IPS-20b (cell line): ENCODE measurements at regions not wholly inside any gene's neighbourhood (a gene's known extent, or its start where the extent isn't known, plus 50 kb on each side); places are given as distances from the start of the nearest gene placed in this dataset.
"Not testable (repeated sequence)": the region's sequence is repeated elsewhere in the genome, so short reads cannot be mapped to it uniquely, and the experiment has no call there.

Experiments
- H3K27ac ChIP-seq: one replicate; pipeline ENCODE4 v1.5.1; 2013; ENCODE audit warnings: low read length
- H3K27me3 ChIP-seq: 2 replicates; pipeline ENCODE4 v1.6.1; 2013; ENCODE audit warnings: mild to moderate bottlenecking, low read length, inconsistent platforms; ENCODE audit not compliant: insufficient read depth
- H3K36me3 ChIP-seq: 2 replicates; pipeline ENCODE4 v1.6.1; 2013; ENCODE audit warnings: low read depth, mild to moderate bottlenecking, inconsistent platforms, low read length, moderate library complexity; ENCODE audit not compliant: insufficient read depth
- H3K4me1 ChIP-seq: 2 replicates; pipeline ENCODE4 v1.6.1; 2013; ENCODE audit warnings: mild to moderate bottlenecking, control low read depth, inconsistent platforms, low read length, moderate library complexity; ENCODE audit not compliant: insufficient read depth
- H3K4me3 ChIP-seq: 2 replicates; pipeline ENCODE4 v1.5.1; 2013; ENCODE audit warnings: mild to moderate bottlenecking, low read length, inconsistent platforms
- H3K9ac ChIP-seq: 2 replicates; pipeline ENCODE4 v1.6.1; 2013; ENCODE audit warnings: low read depth, mild to moderate bottlenecking, inconsistent platforms, low read length, moderate library complexity
- H3K9me3 ChIP-seq: 2 replicates; pipeline ENCODE4 v1.6.1; 2013; ENCODE audit warnings: mild to moderate bottlenecking, low read depth, low read length, inconsistent platforms; ENCODE audit not compliant: insufficient read depth

DNA sequence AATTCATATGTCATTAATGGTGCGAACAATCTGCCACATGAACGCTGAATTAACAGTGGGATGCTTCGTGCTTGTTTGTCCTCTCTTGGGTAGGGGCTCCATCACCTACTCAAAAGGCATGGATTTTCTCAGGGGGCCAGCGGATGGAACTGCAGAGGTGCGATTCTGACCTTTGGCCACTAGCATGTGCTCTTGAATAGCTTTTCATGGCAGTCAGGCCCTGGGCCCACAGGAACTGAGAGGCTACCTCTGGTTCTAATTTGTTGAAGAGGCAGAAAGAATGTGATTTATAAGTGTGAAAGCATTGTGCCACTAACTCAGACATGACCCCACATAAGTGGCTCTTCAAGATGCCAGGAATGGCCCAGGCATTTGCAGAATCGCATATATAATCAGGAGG is 283.2 kb downstream of the INSIG2 start:
- Histone ChIP-seq H3K27me3 (peaks cover 14% of the 10 kb centered on the region; the same call in 1 of the 2 replicates), H3K27ac (no peak overlapping the region), H3K9me3 (no peaks in the 10 kb centered on the region), H3K4me3 (no peak overlapping the region), H3K36me3 (no peaks in the 10 kb centered on the region), H3K9ac (no peak overlapping the region), H3K4me1 (peaks cover 9% of the 10 kb centered on the region)

GRCh38 chr2:118369521-118369920 is 281.2 kb downstream of the INSIG2 start:
- H3K4me3 ChIP-seq, H3K36me3 ChIP-seq, H3K9ac ChIP-seq, H3K27ac ChIP-seq, H3K4me1 ChIP-seq, H3K9me3 ChIP-seq: not testable (repeated sequence)
- H3K27me3 ChIP-seq: peaks cover 14% of the 10 kb centered on the region; the same call in 1 of the 2 replicates

DNA sequence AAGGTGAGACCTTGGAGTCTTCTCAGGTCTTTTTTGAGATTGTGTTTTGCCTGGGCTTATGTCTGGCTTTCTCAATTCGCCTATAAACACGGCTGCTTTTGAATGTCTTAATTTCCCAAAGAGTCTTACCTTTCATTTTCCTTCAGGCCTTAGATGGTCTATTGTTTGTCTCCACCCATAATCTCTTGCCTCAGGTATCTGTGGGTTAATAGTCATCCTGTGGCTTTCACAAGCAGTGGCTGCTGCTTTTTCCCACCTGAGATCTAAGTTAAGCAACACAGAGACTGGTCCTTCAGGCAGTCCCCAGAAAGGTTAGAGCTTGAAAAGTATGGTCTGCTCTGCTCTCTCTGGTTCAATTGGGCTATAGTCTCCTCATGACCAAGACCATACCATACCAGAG is 275.3 kb downstream of the INSIG2 start:
- no peaks in the 10 kb centered on the region for H3K27me3 ChIP-seq

GRCh38 chr2:118356051-118356450 is 267.8 kb downstream of the INSIG2 start:
- Histone ChIP-seq H3K27me3 (no peaks in the 10 kb centered on the region), H3K27ac (no peak overlapping the region), H3K9me3 (no peaks in the 10 kb centered on the region), H3K4me3 (no peak overlapping the region), H3K9ac (no peak overlapping the region), H3K36me3 (no peaks in the 10 kb centered on the region), H3K4me1 (no peaks in the 10 kb centered on the region)

More for the DNA sequence above, 275.3 kb downstream of the INSIG2 start:
- H3K4me3 ChIP-seq: no peak overlapping the region
- H3K9ac ChIP-seq: no peak overlapping the region
- no peaks in the 10 kb centered on the region for H3K36me3 ChIP-seq
- H3K27ac ChIP-seq: no peak overlapping the region
- no peaks in the 10 kb centered on the region; the same call in 1 of the 2 replicates for H3K4me1 ChIP-seq
- no peaks in the 10 kb centered on the region for H3K9me3 ChIP-seq

DNA sequence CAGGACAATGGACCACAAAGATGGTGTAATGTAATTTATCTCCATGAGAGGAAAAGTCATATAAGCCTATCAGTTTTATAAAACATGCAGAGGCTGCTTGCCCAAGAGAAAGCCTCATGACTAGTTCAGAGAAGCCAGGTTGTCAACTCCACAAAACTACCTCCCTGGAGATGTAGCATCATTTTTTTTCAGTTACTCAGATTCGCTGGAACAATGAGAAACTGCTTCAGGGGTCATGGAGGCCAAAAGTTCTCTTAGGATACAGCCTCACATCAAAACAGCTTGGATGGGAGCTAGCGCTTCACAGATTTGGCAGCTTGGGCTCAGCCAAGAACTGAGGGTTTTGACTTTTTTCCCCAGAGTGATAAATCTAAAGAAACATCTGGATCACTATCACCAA is 263.5 kb downstream of the INSIG2 start:
- H3K9ac ChIP-seq: no peak overlapping the region
- H3K27ac ChIP-seq: no peak overlapping the region
- H3K4me1 ChIP-seq: no peaks in the 10 kb centered on the region
- no peaks in the 10 kb centered on the region for H3K36me3 ChIP-seq
- H3K9me3 ChIP-seq: no peaks in the 10 kb centered on the region
- H3K27me3 ChIP-seq: no peaks in the 10 kb centered on the region
- no peak overlapping the region for H3K4me3 ChIP-seq

DNA sequence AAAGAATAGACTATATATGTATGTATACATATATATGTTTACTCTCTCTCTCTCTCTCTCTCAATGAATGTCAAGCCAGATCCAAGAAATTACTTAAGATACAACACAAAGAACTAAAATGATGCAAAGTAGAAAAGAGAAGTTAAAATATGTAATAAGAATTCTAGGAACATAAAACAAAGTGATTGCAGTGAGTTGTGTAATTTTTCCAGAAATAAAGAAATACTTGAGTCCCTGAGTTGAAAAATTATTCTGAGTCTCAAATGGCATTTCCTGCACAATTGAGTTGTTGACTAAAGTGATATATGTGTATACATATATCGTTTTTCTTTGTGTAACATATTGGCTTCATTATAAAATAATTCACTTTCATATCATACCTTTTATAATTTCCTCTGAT is 262.4 kb downstream of the INSIG2 start:
- no peaks in the 10 kb centered on the region for H3K36me3 ChIP-seq
- H3K4me3 ChIP-seq: no peak overlapping the region
- no peaks in the 10 kb centered on the region for H3K9me3 ChIP-seq
- H3K27ac ChIP-seq: no peak overlapping the region
- no peak overlapping the region for H3K9ac ChIP-seq
- peaks cover 3% of the 10 kb centered on the region; the same call in 1 of the 2 replicates for H3K4me1 ChIP-seq
- no peaks in the 10 kb centered on the region for H3K27me3 ChIP-seq

DNA sequence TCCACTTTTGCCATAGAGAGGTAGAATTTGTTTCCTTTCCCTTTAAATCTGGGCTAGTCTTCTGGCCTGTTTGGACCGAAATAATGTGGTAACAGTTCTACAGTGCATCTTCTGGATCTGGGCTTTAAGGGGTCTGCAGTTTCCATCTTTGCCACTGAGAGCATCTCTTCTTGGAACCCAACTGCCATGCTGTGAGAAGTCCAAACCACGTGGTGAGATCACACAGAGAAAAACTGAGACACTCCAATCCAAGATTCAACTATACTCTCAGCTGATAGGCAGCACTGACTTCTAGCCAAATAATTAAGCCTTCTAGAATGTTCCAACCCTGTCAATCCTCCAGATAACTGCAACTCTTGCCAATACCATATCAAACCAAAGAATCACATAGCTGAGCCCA is 261.1 kb downstream of the INSIG2 start:
- H3K27ac ChIP-seq: no peak overlapping the region
- H3K9ac ChIP-seq: no peak overlapping the region
- H3K36me3 ChIP-seq: no peaks in the 10 kb centered on the region
- no peaks in the 10 kb centered on the region for H3K9me3 ChIP-seq
- H3K4me3 ChIP-seq: no peak overlapping the region
- no peaks in the 10 kb centered on the region for H3K27me3 ChIP-seq
- H3K4me1 ChIP-seq: peaks cover 4% of the 10 kb centered on the region; the same call in 1 of the 2 replicates

- H3K9ac ChIP-seq: no peak overlapping the region
- no peaks in the 10 kb centered on the region for H3K27me3 ChIP-seq
- peaks cover 4% of the 10 kb centered on the region; the same call in 1 of the 2 replicates for H3K4me1 ChIP-seq
- no peak overlapping the region for H3K4me3 ChIP-seq
- H3K36me3 ChIP-seq: no peaks in the 10 kb centered on the region
- H3K9me3 ChIP-seq: no peaks in the 10 kb centered on the region
- H3K27ac ChIP-seq: no peak overlapping the region
These were observed 260.2 kb downstream of the INSIG2 start for GRCh38 chr2:118348380-118349034.

- peaks cover 8% of the 10 kb centered on the region; the same call in 1 of the 2 replicates for H3K4me1 ChIP-seq
- no peaks in the 10 kb centered on the region for H3K27me3 ChIP-seq
- no peaks in the 10 kb centered on the region for H3K36me3 ChIP-seq
- H3K9ac ChIP-seq: no peak overlapping the region
- H3K9me3 ChIP-seq: no peaks in the 10 kb centered on the region
- no peak overlapping the region for H3K27ac ChIP-seq
- H3K4me3 ChIP-seq: no peak overlapping the region
These were observed 257.2 kb downstream of the INSIG2 start for GRCh38 chr2:118345465-118345864.

DNA sequence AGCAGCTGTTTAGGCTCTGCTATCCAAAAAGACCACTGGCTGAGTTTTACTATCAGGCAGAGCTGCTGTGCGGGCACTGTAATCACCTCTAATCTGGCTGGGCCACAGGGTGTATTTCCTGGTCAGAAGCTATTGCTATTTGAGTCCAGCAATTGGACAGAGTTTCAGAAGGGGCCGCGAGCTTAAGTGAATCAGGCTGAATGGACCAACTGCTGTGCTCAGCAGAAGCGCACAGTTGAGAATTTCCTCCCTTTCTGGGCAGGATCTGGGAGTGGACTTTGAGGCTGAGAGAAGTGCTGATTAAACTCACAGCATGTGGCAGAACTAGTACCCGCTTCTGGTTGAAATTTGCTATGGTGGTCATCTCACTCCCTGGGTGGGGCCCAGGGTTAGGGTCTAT is 251.8 kb downstream of the INSIG2 start:
- Histone ChIP-seq H3K36me3 (no peaks in the 10 kb centered on the region), H3K9ac (no peak overlapping the region), H3K9me3 (no peaks in the 10 kb centered on the region), H3K4me1 (peaks cover 9% of the 10 kb centered on the region; the same call in 1 of the 2 replicates), H3K27ac (no peak overlapping the region), H3K4me3 (no peak overlapping the region), H3K27me3 (no peaks in the 10 kb centered on the region)

- no peaks in the 10 kb centered on the region for H3K27me3 ChIP-seq
- peaks cover 9% of the 10 kb centered on the region; the same call in 1 of the 2 replicates for H3K4me1 ChIP-seq
- H3K9me3 ChIP-seq: no peaks in the 10 kb centered on the region
- H3K36me3 ChIP-seq: no peaks in the 10 kb centered on the region
- no peak overlapping the region for H3K4me3 ChIP-seq
- H3K27ac ChIP-seq: no peak overlapping the region
- H3K9ac ChIP-seq: no peak overlapping the region
These were observed 251.1 kb downstream of the INSIG2 start for GRCh38 chr2:118339386-118339785.

- Histone ChIP-seq H3K27ac (no peak overlapping the region), H3K4me3 (no peak overlapping the region), H3K9me3 (no peaks in the 10 kb centered on the region), H3K36me3 (no peaks in the 10 kb centered on the region), H3K4me1 (no peaks in the 10 kb centered on the region), H3K27me3 (no peaks in the 10 kb centered on the region), H3K9ac (no peak overlapping the region)
These were observed 245.4 kb downstream of the INSIG2 start for GRCh38 chr2:118333664-118334063.
